Fibroblast of mammary gland (primary cell): ENCODE measurements at regions not wholly inside any gene's neighbourhood (a gene's known extent, or its start where the extent isn't known, plus 50 kb on each side); places are given as distances from the start of the nearest gene placed in this dataset.

ENCODE experiments used
- DNase-seq: peaks from one replicate; pipeline ENCODE4 v3.0.0-alpha.2; 2010; ENCODE audit warnings: low read depth
- H3K4me3 ChIP-seq: 2 replicates; pipeline ENCODE4 v1.5.1; 2011; ENCODE audit warnings: low read depth, mild to moderate bottlenecking, low read length, moderate library complexity; ENCODE audit not compliant: control insufficient read depth
- TF ChIP-seq, protein P1 (sequence below): conservative IDR thresholded peaks from 2 replicates; pipeline ENCODE4 v1.5.1; 2011; ENCODE audit warnings: low read depth, low read length, inconsistent platforms; ENCODE audit not compliant: control insufficient read depth, insufficient read depth

- TF ChIP-seq, protein P1, sequence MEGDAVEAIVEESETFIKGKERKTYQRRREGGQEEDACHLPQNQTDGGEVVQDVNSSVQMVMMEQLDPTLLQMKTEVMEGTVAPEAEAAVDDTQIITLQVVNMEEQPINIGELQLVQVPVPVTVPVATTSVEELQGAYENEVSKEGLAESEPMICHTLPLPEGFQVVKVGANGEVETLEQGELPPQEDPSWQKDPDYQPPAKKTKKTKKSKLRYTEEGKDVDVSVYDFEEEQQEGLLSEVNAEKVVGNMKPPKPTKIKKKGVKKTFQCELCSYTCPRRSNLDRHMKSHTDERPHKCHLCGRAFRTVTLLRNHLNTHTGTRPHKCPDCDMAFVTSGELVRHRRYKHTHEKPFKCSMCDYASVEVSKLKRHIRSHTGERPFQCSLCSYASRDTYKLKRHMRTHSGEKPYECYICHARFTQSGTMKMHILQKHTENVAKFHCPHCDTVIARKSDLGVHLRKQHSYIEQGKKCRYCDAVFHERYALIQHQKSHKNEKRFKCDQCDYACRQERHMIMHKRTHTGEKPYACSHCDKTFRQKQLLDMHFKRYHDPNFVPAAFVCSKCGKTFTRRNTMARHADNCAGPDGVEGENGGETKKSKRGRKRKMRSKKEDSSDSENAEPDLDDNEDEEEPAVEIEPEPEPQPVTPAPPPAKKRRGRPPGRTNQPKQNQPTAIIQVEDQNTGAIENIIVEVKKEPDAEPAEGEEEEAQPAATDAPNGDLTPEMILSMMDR = no peak
- no peak for DNase-seq
These were observed 62.8 kb upstream of the CCND1 start for GRCh38 chr11:69578167-69578566.

DNA sequence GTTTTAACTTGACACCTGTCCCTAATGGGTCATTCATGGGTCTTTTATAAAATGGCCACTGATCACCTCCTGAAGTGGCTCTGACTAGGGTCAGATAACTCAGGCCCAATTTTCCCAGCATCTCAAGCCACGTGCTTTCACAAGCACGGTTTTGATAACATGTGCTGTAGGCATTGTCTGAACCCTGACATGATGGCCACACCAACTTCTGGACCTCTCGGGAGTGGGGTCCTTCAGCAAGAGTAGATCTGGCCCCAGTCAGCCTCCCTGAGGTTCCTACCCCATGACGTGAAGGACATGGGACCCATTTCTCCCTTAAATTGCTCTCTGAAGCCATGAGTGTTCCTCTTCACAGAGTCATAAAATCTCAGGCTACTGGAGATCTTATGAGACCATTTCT, 60.4 kb upstream of the CCND1 start:
- TF ChIP-seq, protein P1 = no peak
- no peak overlapping the region for H3K4me3 ChIP-seq
- no peak for DNase-seq

More at GRCh38 chr11:69578167-69578566, 62.8 kb upstream of the CCND1 start:
- H3K4me3 ChIP-seq = no peak overlapping the region

DNA sequence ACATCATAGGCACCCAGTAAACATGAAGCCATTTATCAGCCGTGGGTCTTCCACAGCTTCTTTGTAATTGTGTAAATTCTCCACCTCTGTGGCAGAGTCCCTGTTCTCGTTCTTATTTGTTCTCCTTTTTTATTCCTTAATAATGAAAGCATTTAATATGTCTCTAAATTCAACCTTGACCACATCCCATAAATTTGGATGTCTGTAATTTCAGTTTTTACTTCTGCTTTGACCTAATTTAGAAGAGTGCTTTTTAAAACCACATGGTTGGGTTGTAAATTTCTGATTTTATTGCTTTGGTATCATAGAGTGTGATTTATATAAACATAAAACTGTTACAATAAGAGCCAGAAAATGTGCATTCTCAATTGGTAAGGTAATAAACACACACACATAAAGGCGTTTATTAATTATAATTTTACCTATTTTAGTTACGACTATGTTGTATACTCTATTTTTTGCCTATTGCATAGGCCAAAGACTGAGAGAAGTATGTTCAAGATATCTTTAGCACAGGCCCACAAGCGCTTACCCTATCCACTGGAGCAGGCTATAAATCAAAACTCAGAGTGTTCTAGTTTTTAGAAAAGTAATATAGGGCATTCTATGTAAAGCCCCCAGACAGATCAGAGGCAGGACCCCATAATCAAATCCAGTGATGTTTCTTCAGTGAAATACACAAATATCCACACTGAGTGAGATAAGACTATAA, 58.0 kb upstream of the CCND1 start:
- TF ChIP-seq, protein P1 = no peak
- no peak for DNase-seq
- H3K4me3 ChIP-seq = no peak overlapping the region

DNA sequence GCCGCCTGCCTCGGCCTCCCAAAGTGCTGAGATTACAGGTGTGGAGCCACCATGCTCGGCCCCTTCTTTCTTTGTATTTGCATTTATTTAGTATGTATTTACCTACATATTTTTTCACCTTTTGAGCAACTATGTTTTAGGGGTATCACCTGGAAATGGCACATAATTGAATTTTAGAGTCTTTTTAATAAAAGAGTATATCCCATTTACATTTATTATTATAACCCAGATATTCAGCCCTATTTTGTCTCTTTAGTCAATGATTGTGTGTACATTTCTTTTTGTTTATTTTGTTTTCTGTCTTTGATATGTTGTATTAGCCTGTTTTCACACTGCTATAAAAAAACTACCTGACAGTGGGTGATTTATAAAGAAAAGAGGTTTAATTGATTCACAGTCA, 56.8 kb upstream of the CCND1 start:
- no peak for DNase-seq
- no peak overlapping the region for H3K4me3 ChIP-seq
- TF ChIP-seq, protein P1 = no peak

GRCh38 chr11:69585385-69585784, 55.6 kb upstream of the CCND1 start:
- TF ChIP-seq, protein P1 = no peak
- DNase-seq = no peak
- H3K4me3 ChIP-seq = no peak overlapping the region

DNA sequence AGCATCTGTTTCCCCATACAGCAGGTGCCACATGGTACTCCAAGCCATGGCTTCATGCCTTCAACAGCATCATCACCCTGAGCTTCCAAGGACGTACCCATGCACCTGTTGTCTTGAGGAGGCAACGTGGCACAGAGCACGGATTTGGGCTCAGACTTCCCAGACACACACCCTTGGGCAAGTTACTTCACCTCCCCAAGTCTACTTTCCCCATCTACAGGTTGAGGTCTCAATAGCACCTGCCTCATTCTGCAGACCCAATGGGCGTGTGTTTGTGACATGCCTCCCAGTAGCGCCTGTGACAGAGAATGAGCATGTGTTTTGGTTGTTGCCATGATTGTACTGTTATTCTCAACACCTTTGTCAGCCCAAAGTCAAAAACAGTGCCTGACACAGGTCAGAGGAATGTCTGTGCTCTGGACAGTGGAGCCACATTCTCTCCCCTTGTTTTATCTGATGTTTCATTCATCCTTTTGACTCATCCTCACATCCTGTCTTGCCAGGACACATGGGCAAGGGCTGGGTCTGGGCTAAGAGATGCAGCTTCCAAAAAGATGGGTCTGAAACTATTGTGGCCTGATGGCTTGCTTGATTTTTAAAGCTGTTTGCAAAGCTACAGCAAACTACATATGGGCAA, 53.4 kb upstream of the CCND1 start:
- TF ChIP-seq, protein P1 = no peak
- no peak overlapping the region for H3K4me3 ChIP-seq
- peak; percentile 88 for DNase-seq
